ENCODE measurements at regions not wholly inside any gene's neighbourhood (a gene's known extent, or its start where the extent isn't known, plus 50 kb on each side); places are given as distances from the start of the nearest gene placed in this dataset.

DNA sequence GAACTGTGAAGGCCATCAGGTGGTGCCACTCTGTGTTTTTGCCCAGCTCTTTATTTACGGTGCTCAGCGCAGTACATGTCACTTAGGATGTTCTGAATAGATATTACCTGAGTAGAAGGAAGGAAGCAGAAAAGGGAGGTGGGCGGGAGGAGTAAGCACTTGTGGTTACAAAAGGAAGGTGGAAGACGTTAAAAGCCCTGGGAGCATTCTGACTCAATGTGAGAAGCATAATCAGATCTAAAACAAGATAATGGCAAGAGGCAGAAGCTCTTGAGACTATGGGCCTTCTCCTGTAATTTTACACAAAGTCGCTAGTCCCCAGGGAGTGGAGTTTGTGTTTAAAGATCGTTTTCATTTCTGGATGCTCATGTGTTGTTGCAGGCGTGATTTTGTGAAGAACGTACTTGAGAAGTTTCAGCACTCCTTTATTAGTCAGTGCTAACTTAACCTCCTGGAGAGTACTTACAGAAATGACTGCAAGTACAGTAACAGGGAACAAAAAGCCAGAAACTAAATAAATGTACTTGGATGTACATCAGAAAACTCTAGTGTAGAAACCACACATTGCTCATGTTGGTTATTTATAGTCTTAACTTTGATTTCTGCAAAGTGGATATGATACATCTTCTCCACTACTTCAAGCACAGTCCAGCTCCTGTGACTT lies 1523.5 kb downstream of the AACS start:
- TF ChIP-seq, protein P1, sequence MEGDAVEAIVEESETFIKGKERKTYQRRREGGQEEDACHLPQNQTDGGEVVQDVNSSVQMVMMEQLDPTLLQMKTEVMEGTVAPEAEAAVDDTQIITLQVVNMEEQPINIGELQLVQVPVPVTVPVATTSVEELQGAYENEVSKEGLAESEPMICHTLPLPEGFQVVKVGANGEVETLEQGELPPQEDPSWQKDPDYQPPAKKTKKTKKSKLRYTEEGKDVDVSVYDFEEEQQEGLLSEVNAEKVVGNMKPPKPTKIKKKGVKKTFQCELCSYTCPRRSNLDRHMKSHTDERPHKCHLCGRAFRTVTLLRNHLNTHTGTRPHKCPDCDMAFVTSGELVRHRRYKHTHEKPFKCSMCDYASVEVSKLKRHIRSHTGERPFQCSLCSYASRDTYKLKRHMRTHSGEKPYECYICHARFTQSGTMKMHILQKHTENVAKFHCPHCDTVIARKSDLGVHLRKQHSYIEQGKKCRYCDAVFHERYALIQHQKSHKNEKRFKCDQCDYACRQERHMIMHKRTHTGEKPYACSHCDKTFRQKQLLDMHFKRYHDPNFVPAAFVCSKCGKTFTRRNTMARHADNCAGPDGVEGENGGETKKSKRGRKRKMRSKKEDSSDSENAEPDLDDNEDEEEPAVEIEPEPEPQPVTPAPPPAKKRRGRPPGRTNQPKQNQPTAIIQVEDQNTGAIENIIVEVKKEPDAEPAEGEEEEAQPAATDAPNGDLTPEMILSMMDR (IDR thresholded peaks at IDR 0.05), result no peak
- TF ChIP-seq EZH2phosphoT487 (IDR thresholded peaks at IDR 0.05), result no peak
- no peak for TF ChIP-seq EZH2 (IDR thresholded peaks at IDR 0.05)
